H9 (cell line): ENCODE measurements at regions not wholly inside any gene's neighbourhood (a gene's known extent, or its start where the extent isn't known, plus 50 kb on each side); places are given as distances from the start of the nearest gene placed in this dataset.

Experiments
- DNase-seq: peaks from one replicate; pipeline ENCODE4 v3.0.0-alpha.2; 2017
- H2AFZ ChIP-seq: one replicate; pipeline ENCODE4 v1.6.1; 2013; ENCODE audit warnings: mild to moderate bottlenecking, low read length, control low read depth, moderate library complexity
- H2AK5ac ChIP-seq: 2 replicates; pipeline ENCODE4 v1.6.1; 2013; ENCODE audit warnings: low read length, control low read depth, mixed read lengths; ENCODE audit not compliant: insufficient read length
- H2BK120ac ChIP-seq: one replicate; pipeline ENCODE4 v1.6.1; 2013; ENCODE audit warnings: low read depth, mild to moderate bottlenecking, low read length, control low read depth, inconsistent platforms; ENCODE audit not compliant: poor library complexity, severe bottlenecking
- H2BK12ac ChIP-seq: 2 replicates; pipeline ENCODE4 v1.6.1; 2013; ENCODE audit warnings: low read length, control low read depth, mixed read lengths, low read depth; ENCODE audit not compliant: insufficient read length
- H2BK15ac ChIP-seq: 2 replicates; pipeline ENCODE4 v1.6.1; 2013; ENCODE audit warnings: low read depth, low read length, control low read depth
- H2BK20ac ChIP-seq: one replicate; pipeline ENCODE4 v1.6.1; 2013; ENCODE audit warnings: low read depth, mild to moderate bottlenecking, low read length, control low read depth, inconsistent platforms; ENCODE audit not compliant: poor library complexity, severe bottlenecking
- H2BK5ac ChIP-seq: 2 replicates; pipeline ENCODE4 v1.6.1; 2013; ENCODE audit warnings: low read length, control low read depth, mixed read lengths; ENCODE audit not compliant: insufficient read length
- H3K14ac ChIP-seq: 2 replicates; pipeline ENCODE4 v1.6.1; 2013; ENCODE audit warnings: low read length, control low read depth; ENCODE audit not compliant: insufficient read depth
- H3K18ac ChIP-seq: 2 replicates; pipeline ENCODE4 v1.6.1; 2013; ENCODE audit warnings: low read depth, mild to moderate bottlenecking, mixed read lengths, low read length, control low read depth; ENCODE audit not compliant: insufficient read length
- H3K23ac ChIP-seq: 2 replicates; pipeline ENCODE4 v1.6.1; 2013; ENCODE audit warnings: low read length, control low read depth, mixed read lengths, low read depth; ENCODE audit not compliant: insufficient read length
- H3K23me2 ChIP-seq: 2 replicates; pipeline ENCODE4 v1.6.1; 2013; ENCODE audit warnings: low read depth, mild to moderate bottlenecking, mixed read lengths, low read length, control low read depth; ENCODE audit not compliant: insufficient read length, poor library complexity, severe bottlenecking
- H3K27ac ChIP-seq: 2 replicates; pipeline ENCODE4 v1.5.1; 2013; ENCODE audit warnings: low read length, control low read depth, mixed read lengths, low read depth; ENCODE audit not compliant: insufficient read length
- H3K27me3 ChIP-seq: 2 replicates; pipeline ENCODE4 v1.6.1; 2013; ENCODE audit warnings: low read length, control low read depth, inconsistent platforms; ENCODE audit not compliant: insufficient read depth
- H3K4ac ChIP-seq: 2 replicates; pipeline ENCODE4 v1.6.1; 2013; ENCODE audit warnings: low read depth, mild to moderate bottlenecking, control low read depth, inconsistent platforms, low read length, moderate library complexity
- H3K4me1 ChIP-seq: 2 replicates; pipeline ENCODE4 v1.6.1; 2013; ENCODE audit warnings: low read length, control low read depth, inconsistent platforms; ENCODE audit not compliant: insufficient read depth
- H3K4me2 ChIP-seq: 2 replicates; pipeline ENCODE4 v1.6.1; 2013; ENCODE audit warnings: low read length, control low read depth, mixed read lengths; ENCODE audit not compliant: insufficient read length, insufficient read depth
- H3K56ac ChIP-seq: 2 replicates; pipeline ENCODE4 v1.6.1; 2013; ENCODE audit warnings: low read depth, mild to moderate bottlenecking, mixed read lengths, low read length, control low read depth; ENCODE audit not compliant: insufficient read length
- H3K79me1 ChIP-seq: 2 replicates; pipeline ENCODE4 v1.6.1; 2013; ENCODE audit warnings: low read depth, mild to moderate bottlenecking, moderate library complexity, low read length, control low read depth, inconsistent platforms; ENCODE audit not compliant: insufficient read depth, poor library complexity, severe bottlenecking
- H3K79me2 ChIP-seq: 2 replicates; pipeline ENCODE4 v1.6.1; 2013; ENCODE audit warnings: low read length, control low read depth, inconsistent platforms; ENCODE audit not compliant: insufficient read depth
- H3K9ac ChIP-seq: 2 replicates; pipeline ENCODE4 v1.6.1; 2013; ENCODE audit warnings: low read length, control low read depth, mixed read lengths; ENCODE audit not compliant: insufficient read length; ENCODE audit errors: extremely low read depth
- H3K9me3 ChIP-seq: one replicate; pipeline ENCODE4 v1.6.1; 2013; ENCODE audit warnings: low read depth, low read length, inconsistent platforms; ENCODE audit not compliant: control insufficient read depth
- H3T11ph ChIP-seq: one replicate; pipeline ENCODE4 v1.6.1; 2013; ENCODE audit warnings: mild to moderate bottlenecking, low read length, control low read depth, inconsistent platforms
- H4K20me1 ChIP-seq: one replicate; pipeline ENCODE4 v1.6.1; 2013; ENCODE audit not compliant: control insufficient read depth, insufficient read length, insufficient read depth
- H4K5ac ChIP-seq: 2 replicates; pipeline ENCODE4 v1.6.1; 2013; ENCODE audit warnings: low read depth, mild to moderate bottlenecking, mixed read lengths, low read length, control low read depth; ENCODE audit not compliant: insufficient read length
- H4K8ac ChIP-seq: replicated peaks from 2 replicates; pipeline ENCODE4 v1.6.1; 2013; ENCODE audit warnings: low read length, control low read depth, mixed read lengths, low read depth; ENCODE audit not compliant: insufficient read length
- H4K91ac ChIP-seq: 2 replicates; pipeline ENCODE4 v1.6.1; 2013; ENCODE audit warnings: low read depth, mild to moderate bottlenecking, moderate library complexity, mixed read lengths, low read length, control low read depth; ENCODE audit not compliant: insufficient read length
- H3K27ac Mint-ChIP-seq, 3 experiments: 2 replicates in 2 of 3; 3 replicates in 1 of 3; pipeline ENCODE4 v1.8.0; 2020 to 2021; ENCODE audit warnings: mixed read lengths in 3 of 3, mild to moderate bottlenecking in 1 of 3, moderate library complexity in 1 of 3
- H3K27me3 Mint-ChIP-seq: 2 replicates; pipeline ENCODE4 v1.8.0; 2021; ENCODE audit warnings: low read depth, mild to moderate bottlenecking, moderate library complexity, mixed read lengths
- H3K36me3 Mint-ChIP-seq, 3 experiments: 2 replicates in 2 of 3; 3 replicates in 1 of 3; pipeline ENCODE4 v1.8.0; 2020 to 2021; ENCODE audit warnings: low read depth in 3 of 3, mixed read lengths in 3 of 3; ENCODE audit not compliant: insufficient read depth in 1 of 3
- H3K4me1 Mint-ChIP-seq, 2 experiments: 2 replicates each; pipeline ENCODE4 v1.8.0; 2020; ENCODE audit warnings: mixed read lengths in 2 of 2
- H3K4me3 Mint-ChIP-seq, 2 experiments: 2 replicates in 1 of 2; 3 replicates in 1 of 2; pipeline ENCODE4 v1.8.0; 2020 to 2021; ENCODE audit warnings: mild to moderate bottlenecking in 2 of 2, mixed read lengths in 2 of 2, moderate library complexity in 1 of 2
- H3K9me3 Mint-ChIP-seq, 2 experiments: 2 replicates in 1 of 2; 3 replicates in 1 of 2; pipeline ENCODE4 v1.8.0; 2020; ENCODE audit warnings: mild to moderate bottlenecking in 2 of 2, mixed read lengths in 2 of 2, moderate library complexity in 1 of 2
- CTCF ChIP-seq: fragments of 200-600 bp; sonication (generic); conservative IDR thresholded peaks from 3 replicates; pipeline ENCODE4 v1.8.0; 2021; ENCODE audit warnings: antibody characterized with exemption, mild to moderate bottlenecking
- WGBS: extraction: QIAGEN DNeasy Blood & Tissue Kit; methylation state at CpG from one replicate; pipeline ENCODE4 v1.1.7; 2013; ENCODE audit warnings: missing lambda C conversion rate, low lambda C conversion rate, mixed read lengths; ENCODE audit not compliant: insufficient read length; ENCODE audit errors: extremely low coverage; 5-methylcytosine and 5-hydroxymethylcytosine counted together

GRCh38 chr17:37847811-37848331, 76.3 kb upstream of the TBC1D3K start:
- H3K23ac ChIP-seq = no peak overlapping the region
- Mint-ChIP-seq H3K27me3 (peaks cover 7% of the 10 kb centered on the region; the same call in 1 of the 2 replicates), H3K9me3 (no peaks in the 10 kb centered on the region; a peak in 1 of 5 replicates), H3K4me3 (no peak overlapping the region), H3K36me3 (no peaks in the 10 kb centered on the region), H3K4me1 (peaks cover 2% of the 10 kb centered on the region in 2 experiments; a peak in 3 of 4 replicates), H3K27ac (no peak overlapping the region)
- H3K4me2 ChIP-seq = no peak overlapping the region
- H3K18ac ChIP-seq = no peak overlapping the region
- H3K4me1 ChIP-seq = no peaks in the 10 kb centered on the region
- no peaks in the 10 kb centered on the region for H3K23me2 ChIP-seq
- H2BK5ac ChIP-seq = no peak overlapping the region
- no peak overlapping the region for H4K8ac ChIP-seq
- no peaks in the 10 kb centered on the region for H4K20me1 ChIP-seq
- no peak overlapping the region for H3K14ac ChIP-seq
- no peaks in the 10 kb centered on the region for H3K79me1 ChIP-seq
- H2BK120ac ChIP-seq = no peak overlapping the region
- no peak for TF ChIP-seq CTCF
- no peak overlapping the region for H3K56ac ChIP-seq
- H3K27me3 ChIP-seq = no peaks in the 10 kb centered on the region
- H2BK20ac ChIP-seq = no peak overlapping the region
- H3K79me2 ChIP-seq = no peaks in the 10 kb centered on the region
- H2BK12ac ChIP-seq = no peak overlapping the region
- WGBS = no CpG with 5 or more reads among the region's 12 CpGs
- no peak overlapping the region for H3K4ac ChIP-seq
- no peak overlapping the region for H4K5ac ChIP-seq
- no peak overlapping the region for H3T11ph ChIP-seq
- no peak overlapping the region for H2AFZ ChIP-seq
- no peak for DNase-seq
- H2AK5ac ChIP-seq = no peak overlapping the region
- H4K91ac ChIP-seq = no peak overlapping the region
- no peak overlapping the region for H2BK15ac ChIP-seq
- H3K9me3 ChIP-seq = no peaks in the 10 kb centered on the region
- no peak overlapping the region for H3K27ac ChIP-seq
- no peak overlapping the region for H3K9ac ChIP-seq
